Esophagus squamous epithelium (tissue), 5 donors: ENCODE measurements at regions not wholly inside any gene's neighbourhood (a gene's known extent, or its start where the extent isn't known, plus 50 kb on each side); places are given as distances from the start of the nearest gene placed in this dataset.

ENCODE experiments used
- DNase-seq: peaks from one replicate; lab custom pipeline; 2025; lab: John Stamatoyannopoulos, UW
- H3K27ac ChIP-seq, 4 donors: fragments of 200-600 bp; sonication (generic); one replicate each; pipeline ENCODE4 v1.5.1; 2016 to 2019; ENCODE audit warnings: mild to moderate bottlenecking in 1 of 4
- H3K27me3 ChIP-seq, 4 donors: fragments of 200-600 bp; sonication (generic); 1 replicate in 3 of 4; 2 replicates in 1 of 4; pipeline versions ENCODE4 v1.5.1 to v1.6.0; 2017 to 2021; ENCODE audit warnings: antibody characterized with exemption in 1 of 4
- H3K36me3 ChIP-seq, 3 donors: fragments of 200-600 bp; sonication (generic); one replicate each; pipeline ENCODE4 v1.5.1; 2016 to 2019
- H3K4me1 ChIP-seq, 3 donors: fragments of 200-600 bp; sonication (generic); one replicate each; pipeline ENCODE4 v1.5.1; 2017 to 2019
- H3K4me3 ChIP-seq, 4 donors: fragments of 200-600 bp; sonication (generic); 1 replicate in 3 of 4; 2 replicates in 1 of 4; pipeline ENCODE4 v1.5.1; 2016 to 2019; ENCODE audit warnings: mild to moderate bottlenecking in 2 of 4, moderate library complexity in 1 of 4
- H3K9me3 ChIP-seq, 3 donors: fragments of 200-600 bp; sonication (generic); one replicate each; pipeline ENCODE4 v1.5.1; 2016 to 2019
- CTCF ChIP-seq, 6 experiments: fragments of 450-650 bp in 4 of 6; fragments of 200-600 bp in 2 of 6; sonication (generic) in 2 of 6; IDR thresholded peaks; one replicate each; pipeline ENCODE4 v1.5.1; 2016 to 2019; ENCODE audit warnings: antibody characterized with exemption in 6 of 6, mild to moderate bottlenecking in 4 of 6, moderate library complexity in 4 of 6
- POLR2A ChIP-seq, 4 donors: fragments of 450-650 bp; IDR thresholded peaks; one replicate each; pipeline ENCODE4 v1.6.1; 2017; ENCODE audit warnings: antibody characterized with exemption in 4 of 4, mild to moderate bottlenecking in 4 of 4, moderate library complexity in 3 of 4
- WGBS, 2 donors: methylation state at CpG; one replicate each; pipeline ENCODE4 v1.1.5; 2018; 5-methylcytosine and 5-hydroxymethylcytosine counted together
- intact Hi-C: fragments of 100-400 bp; cut with DNase I; formaldehyde crosslinking; loops from one replicate; pipeline ENCODE4 v1.15.0; 2022
- donor health status: DM: yes; HTN: yes; CAD: no.

DNA sequence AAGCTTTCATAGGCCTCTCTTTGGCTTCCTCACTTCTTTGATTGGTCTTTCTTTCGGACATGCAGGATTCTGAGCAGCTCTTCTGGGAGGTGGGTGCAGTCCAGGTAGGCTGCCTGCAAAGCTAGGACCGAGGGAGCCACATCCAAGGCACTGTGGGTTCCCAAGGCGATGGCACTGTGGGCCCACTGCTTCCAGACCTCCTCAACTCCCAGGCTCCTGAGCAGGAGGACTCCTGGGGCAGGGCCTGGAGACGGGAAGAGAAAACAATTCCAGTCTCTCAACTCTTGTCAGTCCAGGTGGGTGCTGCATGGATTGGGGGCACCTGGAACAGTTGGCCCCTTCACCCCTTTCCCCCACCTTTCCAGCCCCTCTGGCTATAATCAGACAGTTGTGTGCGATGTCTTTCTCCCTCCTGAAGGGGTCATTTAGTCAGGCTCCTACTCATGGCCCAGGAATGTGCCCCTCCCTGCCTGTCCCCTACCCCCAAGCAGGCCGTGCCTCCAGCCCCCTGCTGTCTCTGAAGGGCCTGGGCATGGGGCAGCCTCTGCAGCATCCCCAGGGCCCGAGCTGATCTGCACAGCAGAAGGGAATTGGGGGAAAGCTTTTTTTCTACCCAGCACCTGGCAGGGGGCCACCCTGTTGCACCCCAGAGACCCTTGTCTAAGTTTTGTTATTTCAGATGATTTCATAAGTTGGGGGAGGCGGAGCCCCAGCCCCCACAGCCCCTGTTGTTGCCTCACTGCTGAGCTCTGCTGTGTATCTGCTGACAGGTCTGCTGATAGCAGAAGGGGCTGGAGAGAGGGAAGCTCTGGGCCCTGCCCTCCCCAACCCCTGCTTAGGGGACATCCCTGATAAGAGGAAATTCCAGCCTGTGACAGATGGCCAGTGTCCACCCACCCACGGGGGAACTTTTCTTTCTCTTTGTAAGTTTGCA, 330.3 kb downstream of the SEC14L1 start:
- intact Hi-C loops: no loop called here
- no peak for DNase-seq
- Histone ChIP-seq H3K27me3 (no peaks in the 10 kb centered on the region), H3K27ac (peak overlapping the region; percentile 66 to 87 (median 84)), H3K4me1 (peaks cover 64 to 93% (median 67%) of the 10 kb centered on the region in 3 donors), H3K4me3 (no peak overlapping the region), H3K9me3 (no peaks in the 10 kb centered on the region), H3K36me3 (peaks cover 0 to 37% (median 0%) of the 10 kb centered on the region in 3 donors)
- TF ChIP-seq CTCF (IDR thresholded peaks at IDR 0.05): no peak
- no peak for TF ChIP-seq POLR2A (IDR thresholded peaks at IDR 0.05)
- 53 to 73% methylated on average over 4 to 6 of the region's 9 CpGs for WGBS, 2 donors

- peaks cover 0 to 34% (median 0%) of the 10 kb centered on the region in 3 donors for H3K36me3 ChIP-seq
- no peak for DNase-seq
- TF ChIP-seq CTCF (IDR thresholded peaks at IDR 0.05) (no peak), POLR2A (IDR thresholded peaks at IDR 0.05) (no peak)
- WGBS, 2 donors: 5% methylated on average over 7 to 12 of the region's 12 CpGs
- no peaks in the 10 kb centered on the region for H3K27me3 ChIP-seq
- no peaks in the 10 kb centered on the region for H3K9me3 ChIP-seq
- peak overlapping the region; percentile 66 to 87 (median 84) for H3K27ac ChIP-seq
- intact Hi-C loops: no loop called here
- H3K4me3 ChIP-seq: peak overlapping the region in 1 of 4 donors; percentile 35
- peaks cover 67 to 93% (median 67%) of the 10 kb centered on the region in 3 donors for H3K4me1 ChIP-seq
These were observed 331.3 kb downstream of the SEC14L1 start for GRCh38 chr17:77471984-77472461.

GRCh38 chr17:77472468-77473310, 331.9 kb downstream of the SEC14L1 start:
- H3K9me3 ChIP-seq: no peaks in the 10 kb centered on the region
- peak overlapping the region in 1 of 4 donors; percentile 35 for H3K4me3 ChIP-seq
- WGBS, 2 donors: 23 to 31% methylated on average over 9 to 10 of the region's 10 CpGs
- peaks cover 69 to 93% (median 70%) of the 10 kb centered on the region in 3 donors for H3K4me1 ChIP-seq
- TF ChIP-seq POLR2A (IDR thresholded peaks at IDR 0.05) (no peak), CTCF (IDR thresholded peaks at IDR 0.05) (no peak)
- DNase-seq: no peak
- peaks cover 0 to 27% (median 0%) of the 10 kb centered on the region in 3 donors for H3K36me3 ChIP-seq
- H3K27ac ChIP-seq: peak overlapping the region; percentile 66 to 87 (median 84)
- intact Hi-C loops: no loop called here
- H3K27me3 ChIP-seq: no peaks in the 10 kb centered on the region

DNA sequence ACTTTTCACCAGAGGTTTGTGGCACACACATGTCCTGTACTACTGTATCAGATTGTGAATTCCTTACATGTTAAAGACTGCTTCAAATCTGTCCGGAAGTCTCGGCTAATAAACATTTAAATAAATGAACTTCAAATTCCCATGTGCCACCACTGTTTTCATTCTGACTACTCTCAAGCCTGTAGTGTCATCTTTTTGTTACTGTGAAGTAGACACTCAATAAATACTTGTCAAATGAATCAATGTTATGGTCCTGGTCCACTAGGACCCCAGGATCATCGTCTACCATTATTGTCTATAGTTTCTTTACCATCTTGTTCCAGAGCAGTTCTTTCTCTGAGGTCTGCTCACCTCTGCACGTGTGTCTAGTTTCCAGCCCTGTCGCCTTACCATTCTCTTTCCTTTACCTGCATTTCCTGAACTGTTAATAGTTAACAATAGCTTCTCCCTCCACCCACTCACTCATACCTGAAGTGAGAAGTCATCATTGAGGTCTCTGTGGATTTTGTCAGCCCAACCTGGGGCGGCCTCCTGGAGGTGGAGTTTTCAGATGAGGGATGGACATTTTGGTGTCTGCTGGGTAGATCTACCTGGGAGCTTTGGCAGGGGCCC, 333.0 kb downstream of the SEC14L1 start:
- Histone ChIP-seq H3K4me1 (peaks cover 76 to 93% (median 80%) of the 10 kb centered on the region in 3 donors), H3K36me3 (peaks cover 0 to 18% (median 0%) of the 10 kb centered on the region in 3 donors), H3K4me3 (no peak overlapping the region), H3K27ac (peak overlapping the region; percentile 66 to 91 (median 86)), H3K9me3 (no peaks in the 10 kb centered on the region), H3K27me3 (no peaks in the 10 kb centered on the region)
- WGBS, 2 donors: 45% methylated on average over 6 of the region's 6 CpGs
- intact Hi-C loops: no loop called here
- DNase-seq: no peak
- no peak for TF ChIP-seq POLR2A (IDR thresholded peaks at IDR 0.05)
- no peak for TF ChIP-seq CTCF (IDR thresholded peaks at IDR 0.05)
